ENCODE measurements at regions not wholly inside any gene's neighbourhood (a gene's known extent, or its start where the extent isn't known, plus 50 kb on each side); places are given as distances from the start of the nearest gene placed in this dataset.

GRCh38 chr13:79197933-79198332 is 208.1 kb downstream of the RBM26 start:
- TF ChIP-seq, protein P1, sequence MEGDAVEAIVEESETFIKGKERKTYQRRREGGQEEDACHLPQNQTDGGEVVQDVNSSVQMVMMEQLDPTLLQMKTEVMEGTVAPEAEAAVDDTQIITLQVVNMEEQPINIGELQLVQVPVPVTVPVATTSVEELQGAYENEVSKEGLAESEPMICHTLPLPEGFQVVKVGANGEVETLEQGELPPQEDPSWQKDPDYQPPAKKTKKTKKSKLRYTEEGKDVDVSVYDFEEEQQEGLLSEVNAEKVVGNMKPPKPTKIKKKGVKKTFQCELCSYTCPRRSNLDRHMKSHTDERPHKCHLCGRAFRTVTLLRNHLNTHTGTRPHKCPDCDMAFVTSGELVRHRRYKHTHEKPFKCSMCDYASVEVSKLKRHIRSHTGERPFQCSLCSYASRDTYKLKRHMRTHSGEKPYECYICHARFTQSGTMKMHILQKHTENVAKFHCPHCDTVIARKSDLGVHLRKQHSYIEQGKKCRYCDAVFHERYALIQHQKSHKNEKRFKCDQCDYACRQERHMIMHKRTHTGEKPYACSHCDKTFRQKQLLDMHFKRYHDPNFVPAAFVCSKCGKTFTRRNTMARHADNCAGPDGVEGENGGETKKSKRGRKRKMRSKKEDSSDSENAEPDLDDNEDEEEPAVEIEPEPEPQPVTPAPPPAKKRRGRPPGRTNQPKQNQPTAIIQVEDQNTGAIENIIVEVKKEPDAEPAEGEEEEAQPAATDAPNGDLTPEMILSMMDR (IDR thresholded peaks at IDR 0.05) = no peak
- TF ChIP-seq POLR2A (IDR thresholded peaks at IDR 0.05) = no peak
